Activated CD4-positive, alpha-beta T cell treated with anti-CD3 and anti-CD28 coated beads, Interleukin-2, amount 10 ng/mL, durations not matched to agents 7 days and 5 days (primary cell): ENCODE measurements at regions not wholly inside any gene's neighbourhood (a gene's known extent, or its start where the extent isn't known, plus 50 kb on each side); places are given as distances from the start of the nearest gene placed in this dataset.

Experiments
- CTCF ChIA-PET: fragments of 350-600 bp; sonication (Branson Sonifier 250); formaldehyde crosslinking; loops from one replicate; lab custom pipeline; 2021; ENCODE audit warnings: antibody characterized with exemption; lab: Charles Lee
- POLR2A ChIA-PET: fragments of 350-600 bp; sonication (Branson Sonifier 250); formaldehyde crosslinking; loops from one replicate; lab custom pipeline; 2021; ENCODE audit warnings: antibody characterized with exemption; lab: Charles Lee
- DNase-seq: peaks from one replicate; pipeline ENCODE4 v3.0.0-alpha.2; 2020
- H3K27ac Mint-ChIP-seq: one replicate; pipeline ENCODE4 v1.8.0; 2021; ENCODE audit warnings: mild to moderate bottlenecking, moderate library complexity, mixed read lengths
- H3K27me3 Mint-ChIP-seq: one replicate; pipeline ENCODE4 v1.8.0; 2021; ENCODE audit warnings: mixed read lengths
- H3K36me3 Mint-ChIP-seq: one replicate; pipeline ENCODE4 v1.8.0; 2021; ENCODE audit warnings: low read depth, mixed read lengths
- H3K4me1 Mint-ChIP-seq: one replicate; pipeline ENCODE4 v1.8.0; 2021; ENCODE audit warnings: mixed read lengths
- H3K4me3 Mint-ChIP-seq: one replicate; pipeline ENCODE4 v1.8.0; 2021; ENCODE audit warnings: mild to moderate bottlenecking, moderate library complexity, mixed read lengths
- H3K9me3 Mint-ChIP-seq: one replicate; pipeline ENCODE4 v1.8.0; 2021; ENCODE audit warnings: mixed read lengths

DNA sequence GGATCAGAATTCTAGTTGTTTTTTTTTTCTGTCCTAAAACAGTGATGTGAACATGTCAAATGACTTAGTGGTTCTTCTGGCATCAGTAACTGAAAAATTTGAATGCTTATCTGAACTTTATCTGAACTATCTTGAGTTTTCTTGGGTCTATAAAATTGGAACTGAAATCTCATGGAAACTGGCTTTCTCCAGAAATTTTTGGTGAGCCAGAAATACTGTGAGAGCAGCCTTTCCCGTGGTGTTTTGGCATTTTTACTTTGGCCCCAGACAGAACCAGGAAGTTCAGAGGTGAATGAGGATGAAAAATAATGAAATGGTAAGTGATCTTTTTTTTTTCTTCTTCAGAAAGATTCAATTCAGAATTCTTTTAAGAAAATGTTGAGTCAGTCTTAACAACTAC, 89.5 kb upstream of the CCDC91 start:
- Mint-ChIP-seq H3K4me3 (no peak overlapping the region), H3K9me3 (no peaks in the 10 kb centered on the region), H3K27me3 (no peaks in the 10 kb centered on the region), H3K4me1 (no peaks in the 10 kb centered on the region), H3K36me3 (no peaks in the 10 kb centered on the region), H3K27ac (no peak overlapping the region)
- ChIA-PET POLR2A (no interaction called here), CTCF (no interaction called here)
- DNase-seq = no peak

DNA sequence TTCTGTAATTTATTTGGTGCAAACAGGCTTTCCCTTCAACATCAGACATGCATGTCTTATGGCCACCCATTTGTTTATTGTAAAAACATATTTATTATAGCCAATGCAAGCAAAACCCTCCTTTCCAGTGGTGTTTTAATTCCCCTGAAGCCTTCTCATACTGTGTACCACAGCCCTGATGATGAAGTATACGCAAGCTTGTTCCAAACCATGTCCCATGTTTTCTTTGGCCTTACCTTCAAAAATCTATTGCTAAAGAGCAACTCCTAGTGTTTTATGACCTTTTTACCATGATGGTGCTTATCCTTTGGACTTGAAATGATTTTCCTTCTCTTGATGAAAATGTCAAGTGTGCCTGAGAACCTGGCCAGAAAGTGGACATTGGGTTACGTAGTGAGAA, 85.9 kb upstream of the CCDC91 start:
- Mint-ChIP-seq H3K36me3 (no peaks in the 10 kb centered on the region), H3K27me3 (peaks cover 4% of the 10 kb centered on the region), H3K4me1 (peaks cover 2% of the 10 kb centered on the region), H3K27ac (no peak overlapping the region), H3K4me3 (no peak overlapping the region), H3K9me3 (no peaks in the 10 kb centered on the region)
- POLR2A ChIA-PET = no interaction called here
- no peak for DNase-seq
- CTCF ChIA-PET = no interaction called here

DNA sequence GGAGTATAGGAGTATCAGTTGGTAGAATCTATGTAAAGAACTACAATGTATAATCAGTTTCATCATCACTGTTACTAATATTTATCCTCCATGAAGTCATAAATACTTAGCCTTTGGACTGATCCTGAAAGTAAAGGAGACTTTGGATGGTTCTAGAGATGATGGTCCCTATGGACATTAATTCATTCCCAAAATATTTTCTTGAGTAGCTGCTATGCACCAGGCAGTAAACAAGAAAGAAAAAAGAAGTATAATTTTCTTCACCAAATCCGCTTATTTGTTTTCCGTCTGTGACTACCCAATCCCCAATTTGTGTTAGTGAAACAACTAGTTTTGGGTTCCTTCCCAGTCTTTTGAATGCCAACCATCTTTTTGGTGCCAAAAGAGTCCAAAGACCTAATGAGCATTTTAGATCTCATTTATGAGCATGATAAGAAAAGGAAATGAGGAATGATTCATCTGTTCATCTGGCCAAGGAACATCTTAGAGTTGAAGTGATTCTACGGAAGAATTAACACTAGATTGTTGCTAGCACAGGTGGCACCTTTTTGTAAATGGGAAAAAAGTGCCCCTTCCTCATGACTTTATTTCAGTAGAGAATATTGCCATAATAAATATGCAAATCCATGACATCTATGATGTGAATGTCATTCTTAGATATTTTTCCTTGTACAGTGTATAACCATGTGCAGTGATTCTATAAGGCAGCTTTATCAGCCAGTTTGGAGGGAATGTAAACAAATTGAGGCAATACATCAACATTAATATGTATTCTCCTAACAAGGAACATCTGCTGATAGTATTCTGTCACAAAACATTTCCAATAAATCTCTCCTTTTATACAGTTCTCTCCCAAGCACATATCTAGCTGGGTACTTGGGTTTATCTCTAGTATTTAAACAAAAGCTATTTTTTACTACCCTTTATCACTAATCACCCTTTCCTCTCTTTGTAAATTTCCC, 85.1 kb upstream of the CCDC91 start:
- DNase-seq = no peak
- Mint-ChIP-seq H3K36me3 (no peaks in the 10 kb centered on the region), H3K4me3 (no peak overlapping the region), H3K4me1 (peaks cover 2% of the 10 kb centered on the region), H3K27me3 (peaks cover 4% of the 10 kb centered on the region), H3K9me3 (no peaks in the 10 kb centered on the region), H3K27ac (no peak overlapping the region)
- POLR2A ChIA-PET = no interaction called here
- CTCF ChIA-PET = no interaction called here

GRCh38 chr12:28107679-28108078, 82.6 kb upstream of the CCDC91 start:
- Mint-ChIP-seq H3K27me3 (peaks cover 4% of the 10 kb centered on the region), H3K27ac (no peak overlapping the region)

GRCh38 chr12:28108599-28108998, 81.7 kb upstream of the CCDC91 start:
- no peak for DNase-seq
- H3K4me3 Mint-ChIP-seq = no peak overlapping the region
- H3K4me1 Mint-ChIP-seq = peaks cover 2% of the 10 kb centered on the region
- ChIA-PET POLR2A (no interaction called here), CTCF (no interaction called here)
- H3K36me3 Mint-ChIP-seq = no peaks in the 10 kb centered on the region
- no peak overlapping the region for H3K27ac Mint-ChIP-seq
- H3K9me3 Mint-ChIP-seq = no peaks in the 10 kb centered on the region
- peaks cover 4% of the 10 kb centered on the region for H3K27me3 Mint-ChIP-seq

More at GRCh38 chr12:28107679-28108078, 82.6 kb upstream of the CCDC91 start:
- no peaks in the 10 kb centered on the region for H3K36me3 Mint-ChIP-seq
- H3K4me3 Mint-ChIP-seq = no peak overlapping the region
- no peaks in the 10 kb centered on the region for H3K9me3 Mint-ChIP-seq
- POLR2A ChIA-PET = no interaction called here
- DNase-seq = no peak
- peaks cover 2% of the 10 kb centered on the region for H3K4me1 Mint-ChIP-seq
- CTCF ChIA-PET = no interaction called here

DNA sequence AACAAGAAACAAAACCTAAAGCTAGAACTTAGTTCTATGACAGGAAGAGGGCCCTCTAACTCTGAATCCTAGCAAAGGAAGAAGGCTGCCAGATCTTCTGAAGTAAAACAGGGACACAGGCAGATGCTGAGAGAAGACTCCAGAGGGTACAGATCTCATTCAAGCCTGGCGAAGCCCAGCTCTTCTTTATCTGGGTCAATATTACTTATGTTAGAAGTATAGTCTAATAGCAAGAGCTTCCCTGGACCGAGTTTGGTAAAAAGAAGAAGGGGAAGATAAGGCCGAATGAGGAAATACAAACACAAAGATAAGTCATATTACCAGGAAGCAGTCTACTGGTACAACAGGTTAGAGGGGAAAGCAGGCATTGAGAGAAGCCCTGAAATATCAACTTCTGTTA, 79.9 kb upstream of the CCDC91 start:
- Mint-ChIP-seq H3K9me3 (no peaks in the 10 kb centered on the region), H3K4me1 (peaks cover 2% of the 10 kb centered on the region), H3K27ac (no peak overlapping the region), H3K4me3 (no peak overlapping the region), H3K36me3 (no peaks in the 10 kb centered on the region), H3K27me3 (peaks cover 4% of the 10 kb centered on the region)
- CTCF ChIA-PET = no interaction called here
- POLR2A ChIA-PET = no interaction called here
- no peak for DNase-seq

DNA sequence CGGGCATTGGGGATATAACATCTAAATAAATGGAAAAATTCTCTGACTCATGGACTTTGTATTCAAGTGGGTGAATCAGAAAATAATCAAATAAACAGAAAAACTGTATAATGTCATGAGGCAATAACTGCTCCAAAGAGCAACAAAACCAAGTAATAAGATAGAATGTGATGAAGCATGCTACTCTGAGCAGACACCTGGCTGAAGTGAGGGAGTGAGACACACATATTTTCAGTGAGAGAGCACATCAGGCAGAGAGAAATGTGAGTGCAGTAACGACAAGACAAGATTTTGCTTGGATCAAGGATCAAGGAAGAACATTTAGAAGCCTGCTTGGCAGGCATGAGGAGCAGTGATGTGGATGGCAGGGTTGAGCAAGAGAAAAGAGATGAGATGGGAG, 75.8 kb upstream of the CCDC91 start:
- H3K4me1 Mint-ChIP-seq = no peaks in the 10 kb centered on the region
- H3K27me3 Mint-ChIP-seq = no peaks in the 10 kb centered on the region
- no peak for DNase-seq
- H3K27ac Mint-ChIP-seq = no peak overlapping the region
- H3K4me3 Mint-ChIP-seq = no peak overlapping the region
- no peaks in the 10 kb centered on the region for H3K9me3 Mint-ChIP-seq
- POLR2A ChIA-PET = no interaction called here
- no peaks in the 10 kb centered on the region for H3K36me3 Mint-ChIP-seq
- CTCF ChIA-PET = no interaction called here

DNA sequence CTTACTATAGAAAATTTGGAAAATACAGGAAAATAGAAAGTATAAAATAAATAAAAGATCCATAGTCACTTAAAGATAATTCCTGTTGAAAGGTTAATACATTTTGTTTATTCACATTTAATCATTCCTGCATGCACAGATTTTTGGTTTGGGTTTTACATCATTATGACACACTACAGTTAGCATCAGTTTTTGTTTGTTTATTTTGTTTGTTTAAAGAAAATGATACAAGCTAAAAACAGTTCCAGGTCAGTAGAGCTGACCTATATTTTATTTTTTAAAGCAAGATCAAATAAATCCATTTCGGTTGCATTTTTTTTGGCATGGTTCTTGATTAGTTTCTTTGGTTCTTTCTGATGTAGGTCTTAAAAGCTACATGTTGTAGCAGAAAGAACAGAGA, 68.8 kb upstream of the CCDC91 start:
- Mint-ChIP-seq H3K4me3 (no peak overlapping the region), H3K36me3 (no peaks in the 10 kb centered on the region), H3K27ac (no peak overlapping the region), H3K4me1 (no peaks in the 10 kb centered on the region), H3K27me3 (peaks cover 6% of the 10 kb centered on the region), H3K9me3 (no peaks in the 10 kb centered on the region)
- CTCF ChIA-PET = no interaction called here
- POLR2A ChIA-PET = no interaction called here
- DNase-seq = no peak

GRCh38 chr12:28121899-28122655, 68.2 kb upstream of the CCDC91 start:
- Mint-ChIP-seq H3K9me3 (no peaks in the 10 kb centered on the region), H3K4me3 (no peak overlapping the region), H3K4me1 (no peaks in the 10 kb centered on the region), H3K36me3 (no peaks in the 10 kb centered on the region), H3K27me3 (peaks cover 6% of the 10 kb centered on the region), H3K27ac (no peak overlapping the region)
- CTCF ChIA-PET = no interaction called here
- DNase-seq = no peak
- POLR2A ChIA-PET = no interaction called here

DNA sequence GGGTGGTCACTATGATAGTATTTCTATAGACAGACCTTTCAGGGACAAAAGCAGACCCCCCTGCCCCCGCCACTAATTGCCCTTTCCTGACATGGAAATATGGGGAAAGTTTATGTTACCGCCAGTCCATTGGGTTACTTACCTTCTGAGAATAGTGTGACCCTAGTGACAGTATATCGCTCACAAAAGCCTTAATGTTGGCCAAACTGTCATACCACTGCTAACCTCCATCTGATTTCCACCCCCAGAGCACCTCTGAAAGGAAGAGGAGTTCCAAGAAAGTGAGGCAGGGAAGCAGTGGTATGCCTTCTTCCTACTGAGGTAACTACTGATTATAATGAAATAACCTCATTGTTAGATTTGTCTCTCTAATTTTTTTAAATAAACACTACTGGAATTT, 67.5 kb upstream of the CCDC91 start:
- H3K36me3 Mint-ChIP-seq = no peaks in the 10 kb centered on the region
- H3K4me1 Mint-ChIP-seq = no peaks in the 10 kb centered on the region
- ChIA-PET POLR2A (no interaction called here), CTCF (no interaction called here)
- H3K9me3 Mint-ChIP-seq = no peaks in the 10 kb centered on the region
- no peak overlapping the region for H3K4me3 Mint-ChIP-seq
- no peak overlapping the region for H3K27ac Mint-ChIP-seq
- peaks cover 6% of the 10 kb centered on the region for H3K27me3 Mint-ChIP-seq
- no peak for DNase-seq

- Mint-ChIP-seq H3K9me3 (no peaks in the 10 kb centered on the region), H3K27ac (no peak overlapping the region), H3K4me1 (no peaks in the 10 kb centered on the region), H3K4me3 (no peak overlapping the region), H3K36me3 (no peaks in the 10 kb centered on the region), H3K27me3 (peaks cover 4% of the 10 kb centered on the region)
- POLR2A ChIA-PET = no interaction called here
- no peak for DNase-seq
- CTCF ChIA-PET = no interaction called here
Observed at GRCh38 chr12:28127455-28127854, 62.8 kb upstream of the CCDC91 start.

GRCh38 chr12:28129031-28129430, 61.2 kb upstream of the CCDC91 start:
- Mint-ChIP-seq H3K36me3 (no peaks in the 10 kb centered on the region), H3K9me3 (no peaks in the 10 kb centered on the region), H3K27ac (no peak overlapping the region), H3K4me1 (no peaks in the 10 kb centered on the region), H3K27me3 (peaks cover 2% of the 10 kb centered on the region), H3K4me3 (no peak overlapping the region)
- POLR2A ChIA-PET = interaction anchor here (0.7 kb wide), 1 partner anchor 79 kb away, joined by 4 read pairs; no protein-coding TSS in a partner anchor
- CTCF ChIA-PET = no interaction called here
- DNase-seq = no peak

- H3K27me3 Mint-ChIP-seq = no peaks in the 10 kb centered on the region
- CTCF ChIA-PET = no interaction called here
Observed at GRCh38 chr12:28130234-28130624, 60.0 kb upstream of the CCDC91 start.

More at GRCh38 chr12:28130234-28130624, 60.0 kb upstream of the CCDC91 start:
- Mint-ChIP-seq H3K4me3 (no peak overlapping the region), H3K36me3 (no peaks in the 10 kb centered on the region), H3K4me1 (no peaks in the 10 kb centered on the region), H3K27ac (no peak overlapping the region), H3K9me3 (no peaks in the 10 kb centered on the region)
- POLR2A ChIA-PET = no interaction called here
- DNase-seq = no peak
